ENCODE measurements at regions not wholly inside any gene's neighbourhood (a gene's known extent, or its start where the extent isn't known, plus 50 kb on each side); places are given as distances from the start of the nearest gene placed in this dataset.
"Not testable (repeated sequence)": the region's sequence is repeated elsewhere in the genome, so short reads cannot be mapped to it uniquely, and the experiment has no call there.

- DNase-seq: peak; percentile 46
These were observed 133.4 kb downstream of the SLC1A3 start for GRCh38 chr5:36739751-36740221.

- no peak for DNase-seq
These were observed 134.0 kb downstream of the SLC1A3 start for GRCh38 chr5:36740259-36740898.

GRCh38 chr5:36741128-36741527 lies 134.7 kb downstream of the SLC1A3 start:
- no peak for DNase-seq

GRCh38 chr5:36743891-36744772 lies 132.4 kb upstream of the NIPBL start:
- DNase-seq: no peak

- peak; percentile 8 for DNase-seq
These were observed 131.6 kb upstream of the NIPBL start for GRCh38 chr5:36744773-36745589.

GRCh38 chr5:36747794-36748193 lies 128.8 kb upstream of the NIPBL start:
- not testable (repeated sequence) for DNase-seq

- no peak for DNase-seq
These were observed 124.7 kb upstream of the NIPBL start for GRCh38 chr5:36751886-36752285.

GRCh38 chr5:36755342-36755741 lies 121.2 kb upstream of the NIPBL start:
- no peak for DNase-seq

GRCh38 chr5:36755920-36756488 lies 120.6 kb upstream of the NIPBL start:
- DNase-seq: no peak

- DNase-seq: no peak
These were observed 119.7 kb upstream of the NIPBL start for GRCh38 chr5:36756848-36757247.

GRCh38 chr5:36759117-36759516 lies 117.5 kb upstream of the NIPBL start:
- DNase-seq: no peak

- DNase-seq: no peak
These were observed 113.1 kb upstream of the NIPBL start for GRCh38 chr5:36763454-36763853.

- DNase-seq: no peak
These were observed 110.7 kb upstream of the NIPBL start for GRCh38 chr5:36765876-36766275.

GRCh38 chr5:36766981-36767380 lies 109.6 kb upstream of the NIPBL start:
- DNase-seq: no peak

- no peak for DNase-seq
These were observed 108.1 kb upstream of the NIPBL start for GRCh38 chr5:36768450-36768849.

- no peak for DNase-seq
These were observed 107.3 kb upstream of the NIPBL start for GRCh38 chr5:36769129-36769770.

- no peak for DNase-seq
These were observed 106.4 kb upstream of the NIPBL start for GRCh38 chr5:36770125-36770524.

- no peak for DNase-seq
These were observed 104.1 kb upstream of the NIPBL start for GRCh38 chr5:36772276-36773140.

GRCh38 chr5:36777105-36777757 lies 99.3 kb upstream of the NIPBL start:
- no peak for DNase-seq

GRCh38 chr5:36778336-36778735 lies 98.2 kb upstream of the NIPBL start:
- DNase-seq: no peak

GRCh38 chr5:36782612-36783011 lies 94.0 kb upstream of the NIPBL start:
- not testable (repeated sequence) for DNase-seq
